LHCN-M2 (cell line): ENCODE measurements at regions not wholly inside any gene's neighbourhood (a gene's known extent, or its start where the extent isn't known, plus 50 kb on each side); places are given as distances from the start of the nearest gene placed in this dataset.
"Not testable (repeated sequence)": the region's sequence is repeated elsewhere in the genome, so short reads cannot be mapped to it uniquely, and the experiment has no call there.

ENCODE experiments used
- DNase-seq: peaks from one replicate; pipeline ENCODE4 v3.0.0-alpha.2; 2012; ENCODE audit warnings: low read depth

- DNase-seq = peak; percentile 72
Measured at GRCh38 chr7:65798111-65799075, 74.5 kb upstream of the VKORC1L1 start.

GRCh38 chr7:65800191-65800590 lies 72.7 kb upstream of the VKORC1L1 start:
- DNase-seq = not testable (repeated sequence)

GRCh38 chr7:65800890-65801341 lies 72.0 kb upstream of the VKORC1L1 start:
- no peak for DNase-seq

GRCh38 chr7:65804887-65805286 lies 68.0 kb upstream of the VKORC1L1 start:
- DNase-seq = no peak

DNA sequence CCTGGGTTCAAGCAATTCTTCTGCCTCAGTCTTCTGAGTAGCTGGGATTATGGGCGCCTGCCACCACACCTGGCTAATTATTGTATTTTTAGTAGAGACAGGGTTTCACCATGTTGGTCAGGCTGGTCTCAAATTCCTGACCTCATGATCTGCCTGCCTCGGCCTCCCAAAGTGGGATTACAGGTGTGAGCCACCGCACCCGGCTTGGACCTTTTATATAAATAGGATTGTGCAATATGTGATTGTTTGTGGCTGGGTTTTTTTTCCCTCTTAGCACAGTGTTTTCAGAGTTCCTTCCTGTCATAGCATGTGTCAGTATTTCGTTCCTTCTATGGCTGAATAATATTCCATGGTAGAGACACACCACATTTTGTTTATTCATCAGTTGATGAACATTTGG lies 65.8 kb upstream of the VKORC1L1 start:
- DNase-seq = not testable (repeated sequence)

DNA sequence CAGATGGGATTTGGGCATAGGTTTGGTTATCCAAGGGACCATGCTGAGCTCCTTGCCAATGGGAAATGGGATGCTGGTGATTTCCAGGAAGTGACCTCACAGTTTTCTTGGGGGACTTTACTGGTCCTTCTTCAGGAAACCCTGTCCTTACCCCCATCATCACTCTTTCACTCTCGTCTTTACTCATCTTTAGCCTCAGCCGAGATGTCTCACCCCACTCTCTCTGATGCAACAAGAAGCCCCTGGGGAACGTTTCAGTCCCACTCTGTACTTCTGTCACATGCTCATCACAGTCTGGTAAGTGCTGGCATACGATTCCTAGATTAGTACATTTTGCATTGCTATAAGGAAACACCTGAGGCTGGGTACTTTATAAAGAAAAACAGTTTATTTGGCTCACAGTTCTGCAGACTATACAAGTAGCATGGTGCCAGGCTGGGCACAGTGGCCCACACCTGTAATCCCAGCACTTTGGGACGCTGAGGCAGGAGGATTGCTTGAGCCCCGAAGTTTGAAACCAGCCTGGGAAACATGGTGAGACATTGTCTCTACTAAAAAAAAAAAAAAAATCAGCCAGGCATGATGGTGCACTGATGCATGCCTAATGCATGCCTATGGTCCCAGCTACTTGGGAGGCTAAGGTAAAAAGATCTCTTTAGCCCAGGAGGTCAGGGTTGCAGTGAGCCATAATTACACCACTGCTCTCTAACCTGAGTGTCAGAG lies 63.5 kb upstream of the VKORC1L1 start:
- no peak for DNase-seq

- DNase-seq = no peak
Measured at GRCh38 chr7:65809982-65810288, 62.9 kb upstream of the VKORC1L1 start.

DNA sequence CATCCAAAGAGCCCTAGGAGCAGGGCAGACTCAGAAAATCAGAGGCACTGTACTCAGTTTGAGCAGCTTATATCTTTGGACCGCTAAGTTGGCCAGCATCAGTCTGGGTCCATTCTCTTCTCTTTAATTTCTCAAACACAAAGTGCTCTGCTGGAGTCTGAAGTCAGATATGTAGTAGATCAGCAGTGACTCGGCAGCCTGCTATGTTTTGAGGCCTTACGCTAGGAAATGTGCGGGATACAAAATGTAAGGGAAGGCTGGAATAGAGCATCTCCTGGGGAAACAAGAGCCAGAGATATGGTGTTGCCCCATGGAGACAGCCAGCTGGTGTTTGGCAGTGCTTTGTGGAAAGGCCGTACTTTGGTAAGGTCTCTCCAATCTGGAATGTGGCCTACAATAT lies 60.6 kb upstream of the VKORC1L1 start:
- peak; percentile 13 for DNase-seq

- DNase-seq = peak; percentile 43
Measured at GRCh38 chr7:65814556-65815167, 58.2 kb upstream of the VKORC1L1 start.

GRCh38 chr7:65820287-65820950 lies 52.5 kb upstream of the VKORC1L1 start:
- DNase-seq = no peak
